Pulmonary artery endothelial cell (primary cell): ENCODE measurements at regions not wholly inside any gene's neighbourhood (a gene's known extent, or its start where the extent isn't known, plus 50 kb on each side); places are given as distances from the start of the nearest gene placed in this dataset.

ENCODE experiments used
- DNase-seq: peaks from one replicate; pipeline ENCODE4 v3.0.0-alpha.2; 2011; ENCODE audit warnings: low read depth, low spot score

- DNase-seq = no peak
Measured at GRCh38 chr7:155874411-155874810, 62.1 kb upstream of the SHH start.

GRCh38 chr7:155874010-155874409, 61.7 kb upstream of the SHH start:
- DNase-seq = no peak

DNA sequence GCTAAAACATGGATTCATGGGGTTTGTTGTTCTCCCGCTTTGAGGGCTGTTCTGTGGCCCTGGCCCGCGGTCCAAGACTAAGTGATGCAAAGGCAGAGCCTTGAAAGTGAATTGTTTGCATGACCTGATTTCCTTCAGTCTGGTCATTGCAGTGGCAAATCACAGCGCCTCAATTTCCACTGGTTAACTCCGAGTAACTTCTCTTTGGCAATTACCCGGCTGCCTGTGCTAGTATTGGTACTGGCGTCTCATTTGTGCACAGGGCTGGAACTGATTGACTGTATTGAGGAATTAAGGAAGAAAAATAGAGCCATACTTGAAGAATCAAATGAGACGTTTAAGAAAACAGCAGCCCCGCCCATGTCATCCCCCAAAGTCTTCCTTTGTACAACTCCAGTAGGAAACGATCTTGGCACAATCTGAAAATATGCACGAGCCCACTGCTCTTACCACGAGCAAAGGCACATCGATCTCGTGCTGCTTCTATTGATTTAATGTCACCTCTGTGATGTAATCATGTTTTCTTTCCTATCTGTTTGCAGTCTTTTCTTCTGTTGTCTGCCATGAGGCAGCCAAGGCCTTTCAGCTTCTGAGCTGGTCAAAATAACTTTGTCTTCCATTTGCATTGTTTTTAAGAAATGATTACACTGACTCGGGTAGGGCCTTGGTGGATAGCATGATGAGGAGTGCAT, 60.6 kb upstream of the SHH start:
- DNase-seq = no peak

GRCh38 chr7:155871211-155871610, 58.9 kb upstream of the SHH start:
- DNase-seq = no peak

DNA sequence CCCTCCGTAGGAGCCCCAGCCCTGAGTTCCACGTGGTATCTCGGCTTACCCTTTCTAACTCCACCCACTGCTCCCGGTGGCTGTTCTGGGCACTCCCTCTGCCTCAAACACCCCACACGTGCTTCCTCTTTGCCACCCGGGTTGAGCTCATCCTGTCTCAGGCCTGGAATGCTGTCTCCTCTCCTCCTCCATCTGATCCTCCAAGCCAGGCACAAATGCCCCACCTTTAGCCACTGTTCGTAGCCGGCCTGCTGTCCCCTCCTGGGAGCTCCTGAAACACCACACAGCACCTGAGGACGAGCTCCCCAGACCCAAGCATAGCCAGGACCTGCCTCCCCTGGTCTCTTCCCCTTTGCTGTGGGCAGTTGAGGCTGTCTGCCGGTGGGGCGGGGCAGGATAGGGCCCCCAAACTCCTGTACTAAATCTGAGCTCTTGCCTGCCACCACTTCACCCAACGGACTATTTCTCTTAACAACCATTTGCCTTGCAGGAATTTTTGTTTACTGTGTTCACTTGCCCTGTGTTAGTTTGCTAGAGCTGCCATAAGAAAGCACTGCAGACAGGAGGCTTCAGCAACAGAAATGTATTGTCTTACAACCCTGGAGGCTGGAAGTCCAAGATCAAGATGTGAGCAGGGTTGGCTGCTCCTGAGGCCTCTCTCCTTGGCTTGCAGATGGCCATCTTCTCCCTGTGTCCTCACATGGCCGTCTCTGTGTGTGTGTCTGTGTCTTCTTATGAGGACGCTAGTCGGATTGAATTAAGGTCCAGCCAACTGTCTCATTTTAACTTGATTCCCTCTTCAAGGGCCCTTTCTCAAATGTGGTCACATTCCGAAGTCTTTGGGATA, 58.3 kb upstream of the SHH start:
- no peak for DNase-seq

GRCh38 chr7:155869784-155870076, 57.5 kb upstream of the SHH start:
- DNase-seq = no peak

DNA sequence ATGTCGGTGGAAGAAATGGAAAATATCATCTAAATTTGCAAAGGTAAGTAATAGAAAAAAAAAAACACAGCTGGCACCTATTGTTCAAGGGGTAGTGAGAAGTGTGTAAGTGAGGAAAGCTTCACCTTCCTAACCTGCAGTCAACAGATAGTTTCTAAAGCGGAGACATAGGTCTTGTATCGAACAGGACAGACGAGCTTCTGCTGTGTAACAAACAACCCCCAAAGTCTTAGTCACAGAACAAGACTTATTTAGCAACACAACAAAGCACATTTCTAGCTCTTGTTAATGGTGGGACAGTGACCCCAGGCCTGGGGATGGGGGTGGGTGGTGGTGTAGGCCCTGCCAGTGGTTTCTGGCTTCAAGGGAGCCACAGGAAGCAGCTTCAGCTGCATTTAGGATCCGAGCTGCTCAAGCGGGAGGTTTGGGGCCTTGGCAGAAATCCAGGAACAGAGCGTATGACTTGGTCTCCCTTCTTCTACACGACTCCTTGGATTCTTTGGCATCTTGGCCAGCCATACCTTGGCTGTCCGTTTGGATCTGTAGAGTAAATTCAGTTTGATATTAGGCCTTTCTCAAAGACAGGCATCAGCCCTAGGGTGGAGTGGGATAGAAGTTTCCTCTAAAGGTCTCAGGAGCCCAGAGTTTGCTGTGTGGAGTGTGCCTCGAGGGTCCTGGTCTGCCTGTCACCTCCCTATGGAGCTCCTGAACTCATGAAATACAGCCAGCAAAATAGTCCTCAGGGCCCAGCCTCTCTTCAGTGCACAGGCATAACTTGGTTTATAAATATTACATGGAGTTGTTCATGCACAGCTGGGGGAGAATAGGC, 56.9 kb upstream of the SHH start:
- no peak for DNase-seq

DNA sequence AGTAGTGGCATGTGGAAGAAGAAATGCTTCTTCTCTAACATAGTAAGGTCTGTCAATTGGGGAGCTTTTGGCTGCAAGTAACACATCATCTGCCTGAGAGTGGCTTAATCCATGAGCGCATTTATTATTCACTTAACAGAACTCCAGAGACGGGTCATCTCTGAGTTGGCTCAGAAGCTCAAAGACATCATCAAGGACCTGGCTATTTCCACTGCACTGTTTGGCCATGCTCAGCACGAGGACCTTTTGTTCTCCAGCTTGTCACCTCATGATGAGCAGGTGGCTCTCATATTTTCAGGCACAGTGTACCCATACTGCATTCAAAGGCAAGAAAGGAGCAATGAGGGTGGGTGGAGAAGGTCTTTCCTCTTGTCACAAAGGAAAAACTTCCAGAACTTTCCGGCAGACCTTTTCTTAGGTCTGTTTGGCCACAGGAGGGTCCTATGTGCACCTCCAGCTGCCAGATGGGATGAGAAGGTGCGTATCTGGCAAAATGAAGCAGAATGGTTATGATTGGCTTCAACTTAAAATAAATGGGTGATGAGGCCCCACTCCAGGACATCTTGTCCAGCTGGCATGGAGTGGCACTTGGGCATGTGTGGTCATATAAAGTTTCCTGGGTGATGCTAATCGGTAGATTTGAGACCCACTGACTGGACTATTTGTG, 55.6 kb upstream of the SHH start:
- DNase-seq = no peak

- DNase-seq = no peak
Measured at GRCh38 chr7:155867280-155867679, 55.0 kb upstream of the SHH start.

DNA sequence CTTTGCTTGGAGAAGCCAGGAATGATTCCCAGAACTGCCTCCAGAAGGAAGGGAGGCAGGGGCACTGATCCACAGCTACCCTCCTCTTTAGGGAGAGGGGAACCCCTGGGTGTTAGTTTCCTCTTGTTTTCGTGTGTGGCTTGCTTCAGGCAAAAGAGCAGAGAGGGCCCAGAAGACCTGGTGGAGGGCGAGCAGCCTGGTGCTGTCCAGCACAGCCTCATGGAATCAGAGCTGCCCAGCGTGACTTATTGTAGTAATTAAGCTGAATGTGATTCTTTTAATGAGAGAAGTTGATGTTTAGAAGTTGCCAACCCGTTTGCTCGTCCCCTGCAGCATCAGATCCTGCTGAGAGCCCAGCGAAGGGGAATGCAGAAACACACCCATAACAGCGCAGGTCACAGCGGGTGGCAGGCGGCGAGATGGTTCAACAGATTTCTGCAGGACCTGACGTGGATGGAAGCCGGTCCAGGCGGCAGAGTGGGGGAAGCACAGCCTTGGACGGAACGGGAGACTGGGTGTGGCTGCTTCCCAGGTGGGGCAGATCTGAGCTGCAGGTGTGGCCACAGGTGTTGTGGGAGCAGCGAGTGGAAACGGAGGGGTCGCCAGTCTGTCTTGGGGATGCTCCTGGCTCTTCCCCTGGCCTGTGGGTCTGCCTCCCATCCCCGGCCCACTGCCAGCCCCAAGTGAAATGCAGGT, 53.7 kb upstream of the SHH start:
- DNase-seq = no peak

DNA sequence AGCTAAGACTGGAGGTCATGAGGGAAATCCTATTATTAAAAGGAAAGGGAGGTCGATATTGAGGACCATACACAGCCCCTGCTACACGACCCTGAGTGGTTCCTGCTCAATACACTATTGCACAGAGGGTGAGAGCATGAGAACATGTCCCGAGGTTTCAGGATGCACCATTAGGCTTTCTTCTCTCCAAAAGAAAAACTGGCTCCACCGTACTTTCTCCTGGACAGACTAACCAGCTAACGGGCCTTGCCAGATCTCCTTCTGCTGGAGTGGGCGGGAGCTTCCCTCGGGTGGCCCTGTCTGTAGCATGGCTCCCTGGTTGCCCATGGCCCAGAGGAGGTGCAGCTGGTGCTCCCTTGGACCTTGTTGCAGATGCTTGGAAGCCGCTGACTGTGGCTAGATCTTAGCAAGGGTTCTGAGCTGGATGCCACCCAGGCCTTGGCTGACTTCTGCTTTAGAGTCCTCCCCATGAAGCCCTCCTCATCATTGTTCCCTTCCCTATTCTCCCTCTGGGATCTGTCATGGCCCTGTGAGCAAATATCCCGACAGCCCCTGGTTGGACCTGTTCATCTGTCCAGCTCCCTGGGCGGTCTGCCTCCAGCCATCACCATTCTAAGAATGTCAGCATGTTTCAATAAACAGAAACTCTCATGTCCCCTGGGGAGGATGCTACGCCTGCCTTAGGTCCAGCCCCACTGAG, 52.9 kb upstream of the SHH start:
- DNase-seq = no peak

DNA sequence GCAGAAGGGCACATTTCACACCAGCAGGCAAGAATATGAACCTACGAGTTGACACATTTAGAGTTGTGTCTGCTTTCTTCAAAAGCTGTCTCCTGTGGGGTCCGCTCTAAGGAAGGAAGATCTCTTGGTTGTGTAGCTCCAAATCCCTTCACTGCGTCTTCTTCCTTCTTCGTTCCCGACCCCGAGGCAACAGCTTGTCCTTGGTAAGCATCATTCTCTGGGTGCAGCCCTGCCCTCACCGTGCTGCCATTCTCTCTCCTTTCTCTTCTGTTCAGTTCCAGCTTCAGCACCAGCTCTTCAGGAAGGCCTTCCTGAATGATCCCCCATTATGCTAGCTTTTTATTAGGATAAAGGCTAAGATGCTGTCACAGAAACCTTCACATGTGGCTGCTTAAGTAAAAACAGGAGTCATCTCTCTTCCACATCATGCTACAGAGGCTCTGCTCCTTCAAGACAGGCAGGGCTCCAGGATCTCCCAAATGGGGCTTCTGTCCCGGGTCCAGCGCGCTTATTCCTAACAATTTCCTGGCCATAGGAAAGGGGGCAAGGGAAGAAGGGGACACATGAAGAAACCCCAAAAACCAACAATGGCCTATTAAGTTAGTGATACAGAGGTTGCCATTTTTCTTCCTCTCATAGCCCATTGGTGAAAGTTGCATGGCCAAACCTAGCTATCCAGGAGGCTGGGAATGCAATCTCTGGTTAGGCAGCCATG, 52.2 kb upstream of the SHH start:
- no peak for DNase-seq

DNA sequence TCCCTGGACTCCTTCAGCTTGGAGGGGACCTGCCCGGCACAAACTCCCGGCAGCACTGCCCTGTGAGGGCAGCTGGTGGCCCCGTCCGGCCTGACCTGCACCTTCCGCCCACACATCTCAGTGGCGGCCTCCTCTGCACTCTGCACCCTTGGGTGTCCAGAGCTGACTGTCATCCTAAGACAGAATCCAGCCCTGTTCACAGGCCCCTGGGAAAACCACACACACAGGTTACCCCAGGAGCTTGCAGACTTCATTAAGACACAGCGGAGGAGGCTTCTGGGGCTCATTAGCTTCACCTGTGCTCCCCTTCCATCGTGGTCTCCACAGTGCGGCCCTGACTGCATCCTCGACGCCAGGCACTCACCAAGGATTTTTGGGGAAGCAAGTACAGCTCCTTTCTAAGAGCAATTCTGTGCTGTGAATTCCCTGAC, 51.5 kb upstream of the SHH start:
- no peak for DNase-seq

GRCh38 chr7:155862123-155862892, 50.0 kb upstream of the SHH start:
- DNase-seq = no peak
